ENCODE measurements at regions not wholly inside any gene's neighbourhood (a gene's known extent, or its start where the extent isn't known, plus 50 kb on each side); places are given as distances from the start of the nearest gene placed in this dataset.

GRCh38 chr1:95407886-95408291 lies 173.9 kb downstream of the RWDD3 start:
- H3K9me2 ChIP-seq (ENCODE audit: insufficient read depth), result no peaks in the 10 kb centered on the region
- H2AFZ ChIP-seq, result no peak overlapping the region; the same call in 1 of the 2 replicates
- no peak for TF ChIP-seq EZH2phosphoT487 (IDR thresholded peaks at IDR 0.05; ENCODE audit: insufficient read depth, low read depth)
- TF ChIP-seq EZH2 (IDR thresholded peaks at IDR 0.05; ENCODE audit: insufficient read depth, poor library complexity, severe bottlenecking), result no peak
- H3K9ac ChIP-seq, result no peak overlapping the region
- H3K79me2 ChIP-seq (ENCODE audit: insufficient read depth), result no peaks in the 10 kb centered on the region
- no peaks in the 10 kb centered on the region for H3F3A ChIP-seq (ENCODE audit: insufficient read depth)
- in situ Hi-C loops (cut with MboI), result no loop called here
- H3K4me3 ChIP-seq, result no peak overlapping the region
- H3K4me2 ChIP-seq (ENCODE audit: unreplicated experiment), result no peak overlapping the region
- H3K27me3 ChIP-seq (replicated peaks; ENCODE audit: insufficient read depth), result no peaks in the 10 kb centered on the region
- no peak overlapping the region for H3K27ac ChIP-seq
- H3K9me3 ChIP-seq (ENCODE audit: low read depth), result no peaks in the 10 kb centered on the region
- WGBS, 2 experiments (ENCODE audit: low coverage in 1 of 2, low lambda C conversion rate in 2 of 2, missing lambda C conversion rate in 2 of 2), result 7 to 10% methylated on average over 8 of the region's 8 CpGs
- no peaks in the 10 kb centered on the region for H3K4me1 ChIP-seq (ENCODE audit: insufficient read depth)
- no peaks in the 10 kb centered on the region for H4K20me1 ChIP-seq (ENCODE audit: insufficient read depth)
- H3K36me3 ChIP-seq (ENCODE audit: low read depth), result no peaks in the 10 kb centered on the region
- DNase-seq, result no peak

- no peak overlapping the region for H3K4me2 ChIP-seq (ENCODE audit: unreplicated experiment)
- H3K79me2 ChIP-seq (ENCODE audit: insufficient read depth), result no peaks in the 10 kb centered on the region
- TF ChIP-seq EZH2 (IDR thresholded peaks at IDR 0.05; ENCODE audit: insufficient read depth, poor library complexity, severe bottlenecking) (no peak), EZH2phosphoT487 (IDR thresholded peaks at IDR 0.05; ENCODE audit: insufficient read depth, low read depth) (no peak)
- H3K27ac ChIP-seq, result no peak overlapping the region
- H3K9ac ChIP-seq, result no peak overlapping the region
- no peak overlapping the region for H2AFZ ChIP-seq
- H3K9me3 ChIP-seq (ENCODE audit: low read depth), result no peaks in the 10 kb centered on the region
- no peaks in the 10 kb centered on the region for H3K27me3 ChIP-seq (replicated peaks; ENCODE audit: insufficient read depth)
- no peak for DNase-seq
- no peak overlapping the region for H3K4me3 ChIP-seq
- no peaks in the 10 kb centered on the region for H3K4me1 ChIP-seq (ENCODE audit: insufficient read depth)
- in situ Hi-C loops (cut with MboI), result no loop called here
- WGBS, 2 experiments (ENCODE audit: low coverage in 1 of 2, low lambda C conversion rate in 2 of 2, missing lambda C conversion rate in 2 of 2), result 39 to 41% methylated on average over 4 of the region's 4 CpGs
- H3F3A ChIP-seq (ENCODE audit: insufficient read depth), result no peaks in the 10 kb centered on the region
- no peaks in the 10 kb centered on the region for H4K20me1 ChIP-seq (ENCODE audit: insufficient read depth)
- no peaks in the 10 kb centered on the region for H3K36me3 ChIP-seq (ENCODE audit: low read depth)
- no peaks in the 10 kb centered on the region for H3K9me2 ChIP-seq (ENCODE audit: insufficient read depth)
These were observed 174.6 kb downstream of the RWDD3 start for GRCh38 chr1:95408507-95409136.

- no peaks in the 10 kb centered on the region for H3K36me3 ChIP-seq (ENCODE audit: low read depth)
- no peak overlapping the region for H2AFZ ChIP-seq
- 11 to 19% methylated on average over 1 of the region's 1 CpG for WGBS, 2 experiments (ENCODE audit: low coverage in 1 of 2, low lambda C conversion rate in 2 of 2, missing lambda C conversion rate in 2 of 2)
- H4K20me1 ChIP-seq (ENCODE audit: insufficient read depth), result no peaks in the 10 kb centered on the region
- no peak for TF ChIP-seq EZH2 (IDR thresholded peaks at IDR 0.05; ENCODE audit: insufficient read depth, poor library complexity, severe bottlenecking)
- TF ChIP-seq EZH2phosphoT487 (IDR thresholded peaks at IDR 0.05; ENCODE audit: insufficient read depth, low read depth), result no peak
- no peak overlapping the region for H3K4me3 ChIP-seq
- no peaks in the 10 kb centered on the region for H3K79me2 ChIP-seq (ENCODE audit: insufficient read depth)
- no peaks in the 10 kb centered on the region for H3K27me3 ChIP-seq (replicated peaks; ENCODE audit: insufficient read depth)
- H3K27ac ChIP-seq, result no peak overlapping the region
- H3K9me2 ChIP-seq (ENCODE audit: insufficient read depth), result no peaks in the 10 kb centered on the region
- in situ Hi-C loops (cut with MboI), result no loop called here
- DNase-seq, result no peak
- no peaks in the 10 kb centered on the region for H3K4me1 ChIP-seq (ENCODE audit: insufficient read depth)
- no peaks in the 10 kb centered on the region for H3K9me3 ChIP-seq (ENCODE audit: low read depth)
- no peak overlapping the region for H3K9ac ChIP-seq
- no peak overlapping the region for H3K4me2 ChIP-seq (ENCODE audit: unreplicated experiment)
- no peaks in the 10 kb centered on the region for H3F3A ChIP-seq (ENCODE audit: insufficient read depth)
These were observed 175.3 kb downstream of the RWDD3 start for GRCh38 chr1:95409276-95409675.

- H3K27ac ChIP-seq, result no peak overlapping the region
- TF ChIP-seq EZH2phosphoT487 (IDR thresholded peaks at IDR 0.05; ENCODE audit: insufficient read depth, low read depth) (no peak), EZH2 (IDR thresholded peaks at IDR 0.05; ENCODE audit: insufficient read depth, poor library complexity, severe bottlenecking) (no peak)
- no peak overlapping the region for H3K9ac ChIP-seq
- H3K9me2 ChIP-seq (ENCODE audit: insufficient read depth), result no peaks in the 10 kb centered on the region
- in situ Hi-C loops (cut with MboI), result no loop called here
- H3K27me3 ChIP-seq (replicated peaks; ENCODE audit: insufficient read depth), result no peaks in the 10 kb centered on the region
- no peak overlapping the region for H2AFZ ChIP-seq
- no peaks in the 10 kb centered on the region for H3F3A ChIP-seq (ENCODE audit: insufficient read depth)
- no peak for DNase-seq
- no peaks in the 10 kb centered on the region for H4K20me1 ChIP-seq (ENCODE audit: insufficient read depth)
- no peak overlapping the region for H3K4me2 ChIP-seq (ENCODE audit: unreplicated experiment)
- 27 to 41% methylated on average over 3 of the region's 3 CpGs for WGBS, 2 experiments (ENCODE audit: low coverage in 1 of 2, low lambda C conversion rate in 2 of 2, missing lambda C conversion rate in 2 of 2)
- H3K4me1 ChIP-seq (ENCODE audit: insufficient read depth), result no peaks in the 10 kb centered on the region
- H3K36me3 ChIP-seq (ENCODE audit: low read depth), result no peaks in the 10 kb centered on the region
- no peak overlapping the region for H3K4me3 ChIP-seq
- no peaks in the 10 kb centered on the region for H3K9me3 ChIP-seq (ENCODE audit: low read depth)
- no peaks in the 10 kb centered on the region for H3K79me2 ChIP-seq (ENCODE audit: insufficient read depth)
These were observed 175.9 kb downstream of the RWDD3 start for GRCh38 chr1:95409901-95410300.

GRCh38 chr1:95415146-95415545 lies 181.1 kb downstream of the RWDD3 start:
- no peak overlapping the region for H3K4me3 ChIP-seq
- no peak overlapping the region for H3K4me2 ChIP-seq (ENCODE audit: unreplicated experiment)
- no peak overlapping the region for H3K27ac ChIP-seq
- no peaks in the 10 kb centered on the region for H3K79me2 ChIP-seq (ENCODE audit: insufficient read depth)
- H3K4me1 ChIP-seq (ENCODE audit: insufficient read depth), result no peaks in the 10 kb centered on the region
- H2AFZ ChIP-seq, result no peak overlapping the region
- H3K9ac ChIP-seq, result no peak overlapping the region
- H4K20me1 ChIP-seq (ENCODE audit: insufficient read depth), result no peaks in the 10 kb centered on the region
- H3K36me3 ChIP-seq (ENCODE audit: low read depth), result no peaks in the 10 kb centered on the region
- H3F3A ChIP-seq (ENCODE audit: insufficient read depth), result no peaks in the 10 kb centered on the region
- no peak for DNase-seq
- in situ Hi-C loops (cut with MboI), result no loop called here
- H3K9me3 ChIP-seq (ENCODE audit: low read depth), result no peaks in the 10 kb centered on the region
- no peaks in the 10 kb centered on the region for H3K9me2 ChIP-seq (ENCODE audit: insufficient read depth)
- no peaks in the 10 kb centered on the region for H3K27me3 ChIP-seq (replicated peaks; ENCODE audit: insufficient read depth)
- TF ChIP-seq EZH2 (IDR thresholded peaks at IDR 0.05; ENCODE audit: insufficient read depth, poor library complexity, severe bottlenecking) (no peak), EZH2phosphoT487 (IDR thresholded peaks at IDR 0.05; ENCODE audit: insufficient read depth, low read depth) (no peak)
